NOMO-1 treated with dmso at 0.1 percent for 144 hours (cell line): ENCODE measurements at regions not wholly inside any gene's neighbourhood (a gene's known extent, or its start where the extent isn't known, plus 50 kb on each side); places are given as distances from the start of the nearest gene placed in this dataset.
A peak's percentile ranks its signal among the peaks of the same experiment; 100 is the strongest.

Source experiments
- DNase-seq: peaks from one replicate; lab custom pipeline; 2025; ENCODE audit not compliant: unreplicated experiment; lab: John Stamatoyannopoulos, UW

- no peak for DNase-seq
Observed at GRCh38 chrX:13906093-13906492, 89.2 kb upstream of the GPM6B start.

- no peak for DNase-seq
Observed at GRCh38 chrX:13903405-13903804, 86.5 kb upstream of the GPM6B start.

GRCh38 chrX:13902406-13902805 is 85.5 kb upstream of the GPM6B start:
- no peak for DNase-seq

- DNase-seq = no peak
Observed at GRCh38 chrX:13901354-13901753, 84.5 kb upstream of the GPM6B start.

- no peak for DNase-seq
Observed at GRCh38 chrX:13900351-13900750, 83.5 kb upstream of the GPM6B start.

- no peak for DNase-seq
Observed at GRCh38 chrX:13899607-13900006, 82.7 kb upstream of the GPM6B start.

GRCh38 chrX:13898603-13899002 is 81.7 kb upstream of the GPM6B start:
- no peak for DNase-seq

- no peak for DNase-seq
Observed at GRCh38 chrX:13898083-13898482, 81.2 kb upstream of the GPM6B start.

GRCh38 chrX:13897566-13897965 is 80.7 kb upstream of the GPM6B start:
- no peak for DNase-seq

- no peak for DNase-seq
Observed at GRCh38 chrX:13894888-13895565, 78.1 kb upstream of the GPM6B start.

GRCh38 chrX:13893826-13894225 is 76.9 kb upstream of the GPM6B start:
- DNase-seq = no peak

- DNase-seq = no peak
Observed at GRCh38 chrX:13892856-13893255, 76.0 kb upstream of the GPM6B start.

- peak; percentile 19 for DNase-seq
Observed at GRCh38 chrX:13891377-13892140, 74.7 kb upstream of the GPM6B start.

GRCh38 chrX:13890806-13891205 is 73.9 kb upstream of the GPM6B start:
- DNase-seq = no peak

- no peak for DNase-seq
Observed at GRCh38 chrX:13888284-13888683, 71.4 kb upstream of the GPM6B start.

- no peak for DNase-seq
Observed at GRCh38 chrX:13885591-13885990, 68.7 kb upstream of the GPM6B start.

GRCh38 chrX:13876652-13877051 is 59.8 kb upstream of the GPM6B start:
- DNase-seq = no peak

GRCh38 chrX:13875572-13875971 is 58.7 kb upstream of the GPM6B start:
- no peak for DNase-seq

- DNase-seq = no peak
Observed at GRCh38 chrX:13868591-13868990, 51.7 kb upstream of the GPM6B start.
